K562 (cell line): ENCODE measurements at regions not wholly inside any gene's neighbourhood (a gene's known extent, or its start where the extent isn't known, plus 50 kb on each side); places are given as distances from the start of the nearest gene placed in this dataset.

Experiments
- CREBBP ChIP-seq: IDR thresholded peaks from one replicate; pipeline ENCODE4 v1.6.1; 2012; ENCODE audit warnings: low read depth, mild to moderate bottlenecking, control low read depth, inconsistent platforms, low read length
- KLF10 ChIP-seq: fragments of 250-450 bp; sonication (Bioruptor Pico); IDR thresholded peaks from 2 replicates; pipeline ENCODE4 v1.6.1; 2021; ENCODE audit warnings: matching md5 sums
- PHB ChIP-seq: fragments of 250-450 bp; sonication (Bioruptor Pico); IDR thresholded peaks from 2 replicates; pipeline ENCODE4 v1.5.0; 2021
- TRIM28 ChIP-seq: fragments of 450-650 bp; IDR thresholded peaks from 2 replicates; pipeline ENCODE4 v1.6.1; 2017
- ZNF212 ChIP-seq: fragments of 450-650 bp; formaldehyde crosslinking; IDR thresholded peaks from 2 replicates; pipeline ENCODE4 v1.4.0; 2020; ENCODE audit warnings: mild to moderate bottlenecking
- ZNF282 ChIP-seq: sonication (generic); formaldehyde crosslinking; IDR thresholded peaks from 2 replicates; pipeline ENCODE4 v1.8.1; 2023; ENCODE audit warnings: missing genetic modification reagents
- ZNF3 ChIP-seq: fragments of 250-450 bp; sonication (Bioruptor Pico); IDR thresholded peaks from 2 replicates; pipeline ENCODE4 v1.5.0; 2021; ENCODE audit warnings: mild to moderate bottlenecking, moderate library complexity
- TF ChIP-seq, protein P1 (sequence below): fragments of 450-650 bp; IDR thresholded peaks from 2 replicates; pipeline ENCODE4 v1.6.1; 2016; ENCODE audit warnings: mild to moderate bottlenecking, moderate library complexity

- TF ChIP-seq, protein P1, sequence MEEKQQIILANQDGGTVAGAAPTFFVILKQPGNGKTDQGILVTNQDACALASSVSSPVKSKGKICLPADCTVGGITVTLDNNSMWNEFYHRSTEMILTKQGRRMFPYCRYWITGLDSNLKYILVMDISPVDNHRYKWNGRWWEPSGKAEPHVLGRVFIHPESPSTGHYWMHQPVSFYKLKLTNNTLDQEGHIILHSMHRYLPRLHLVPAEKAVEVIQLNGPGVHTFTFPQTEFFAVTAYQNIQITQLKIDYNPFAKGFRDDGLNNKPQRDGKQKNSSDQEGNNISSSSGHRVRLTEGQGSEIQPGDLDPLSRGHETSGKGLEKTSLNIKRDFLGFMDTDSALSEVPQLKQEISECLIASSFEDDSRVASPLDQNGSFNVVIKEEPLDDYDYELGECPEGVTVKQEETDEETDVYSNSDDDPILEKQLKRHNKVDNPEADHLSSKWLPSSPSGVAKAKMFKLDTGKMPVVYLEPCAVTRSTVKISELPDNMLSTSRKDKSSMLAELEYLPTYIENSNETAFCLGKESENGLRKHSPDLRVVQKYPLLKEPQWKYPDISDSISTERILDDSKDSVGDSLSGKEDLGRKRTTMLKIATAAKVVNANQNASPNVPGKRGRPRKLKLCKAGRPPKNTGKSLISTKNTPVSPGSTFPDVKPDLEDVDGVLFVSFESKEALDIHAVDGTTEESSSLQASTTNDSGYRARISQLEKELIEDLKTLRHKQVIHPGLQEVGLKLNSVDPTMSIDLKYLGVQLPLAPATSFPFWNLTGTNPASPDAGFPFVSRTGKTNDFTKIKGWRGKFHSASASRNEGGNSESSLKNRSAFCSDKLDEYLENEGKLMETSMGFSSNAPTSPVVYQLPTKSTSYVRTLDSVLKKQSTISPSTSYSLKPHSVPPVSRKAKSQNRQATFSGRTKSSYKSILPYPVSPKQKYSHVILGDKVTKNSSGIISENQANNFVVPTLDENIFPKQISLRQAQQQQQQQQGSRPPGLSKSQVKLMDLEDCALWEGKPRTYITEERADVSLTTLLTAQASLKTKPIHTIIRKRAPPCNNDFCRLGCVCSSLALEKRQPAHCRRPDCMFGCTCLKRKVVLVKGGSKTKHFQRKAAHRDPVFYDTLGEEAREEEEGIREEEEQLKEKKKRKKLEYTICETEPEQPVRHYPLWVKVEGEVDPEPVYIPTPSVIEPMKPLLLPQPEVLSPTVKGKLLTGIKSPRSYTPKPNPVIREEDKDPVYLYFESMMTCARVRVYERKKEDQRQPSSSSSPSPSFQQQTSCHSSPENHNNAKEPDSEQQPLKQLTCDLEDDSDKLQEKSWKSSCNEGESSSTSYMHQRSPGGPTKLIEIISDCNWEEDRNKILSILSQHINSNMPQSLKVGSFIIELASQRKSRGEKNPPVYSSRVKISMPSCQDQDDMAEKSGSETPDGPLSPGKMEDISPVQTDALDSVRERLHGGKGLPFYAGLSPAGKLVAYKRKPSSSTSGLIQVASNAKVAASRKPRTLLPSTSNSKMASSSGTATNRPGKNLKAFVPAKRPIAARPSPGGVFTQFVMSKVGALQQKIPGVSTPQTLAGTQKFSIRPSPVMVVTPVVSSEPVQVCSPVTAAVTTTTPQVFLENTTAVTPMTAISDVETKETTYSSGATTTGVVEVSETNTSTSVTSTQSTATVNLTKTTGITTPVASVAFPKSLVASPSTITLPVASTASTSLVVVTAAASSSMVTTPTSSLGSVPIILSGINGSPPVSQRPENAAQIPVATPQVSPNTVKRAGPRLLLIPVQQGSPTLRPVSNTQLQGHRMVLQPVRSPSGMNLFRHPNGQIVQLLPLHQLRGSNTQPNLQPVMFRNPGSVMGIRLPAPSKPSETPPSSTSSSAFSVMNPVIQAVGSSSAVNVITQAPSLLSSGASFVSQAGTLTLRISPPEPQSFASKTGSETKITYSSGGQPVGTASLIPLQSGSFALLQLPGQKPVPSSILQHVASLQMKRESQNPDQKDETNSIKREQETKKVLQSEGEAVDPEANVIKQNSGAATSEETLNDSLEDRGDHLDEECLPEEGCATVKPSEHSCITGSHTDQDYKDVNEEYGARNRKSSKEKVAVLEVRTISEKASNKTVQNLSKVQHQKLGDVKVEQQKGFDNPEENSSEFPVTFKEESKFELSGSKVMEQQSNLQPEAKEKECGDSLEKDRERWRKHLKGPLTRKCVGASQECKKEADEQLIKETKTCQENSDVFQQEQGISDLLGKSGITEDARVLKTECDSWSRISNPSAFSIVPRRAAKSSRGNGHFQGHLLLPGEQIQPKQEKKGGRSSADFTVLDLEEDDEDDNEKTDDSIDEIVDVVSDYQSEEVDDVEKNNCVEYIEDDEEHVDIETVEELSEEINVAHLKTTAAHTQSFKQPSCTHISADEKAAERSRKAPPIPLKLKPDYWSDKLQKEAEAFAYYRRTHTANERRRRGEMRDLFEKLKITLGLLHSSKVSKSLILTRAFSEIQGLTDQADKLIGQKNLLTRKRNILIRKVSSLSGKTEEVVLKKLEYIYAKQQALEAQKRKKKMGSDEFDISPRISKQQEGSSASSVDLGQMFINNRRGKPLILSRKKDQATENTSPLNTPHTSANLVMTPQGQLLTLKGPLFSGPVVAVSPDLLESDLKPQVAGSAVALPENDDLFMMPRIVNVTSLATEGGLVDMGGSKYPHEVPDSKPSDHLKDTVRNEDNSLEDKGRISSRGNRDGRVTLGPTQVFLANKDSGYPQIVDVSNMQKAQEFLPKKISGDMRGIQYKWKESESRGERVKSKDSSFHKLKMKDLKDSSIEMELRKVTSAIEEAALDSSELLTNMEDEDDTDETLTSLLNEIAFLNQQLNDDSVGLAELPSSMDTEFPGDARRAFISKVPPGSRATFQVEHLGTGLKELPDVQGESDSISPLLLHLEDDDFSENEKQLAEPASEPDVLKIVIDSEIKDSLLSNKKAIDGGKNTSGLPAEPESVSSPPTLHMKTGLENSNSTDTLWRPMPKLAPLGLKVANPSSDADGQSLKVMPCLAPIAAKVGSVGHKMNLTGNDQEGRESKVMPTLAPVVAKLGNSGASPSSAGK = no peak
- TF ChIP-seq ZNF3 (CRISPR knock-in tag) = no peak
- TF ChIP-seq TRIM28 = no peak
- no peak for TF ChIP-seq PHB (CRISPR knock-in tag)
- no peak for TF ChIP-seq ZNF282 (CRISPR knock-in tag)
- TF ChIP-seq KLF10 = no peak
- TF ChIP-seq CREBBP = no peak
- no peak for TF ChIP-seq ZNF212 (CRISPR knock-in tag)
These were observed 89.0 kb upstream of the STEAP4 start (continued) for GRCh38 chr7:88395715-88396114.
